A549 (cell line): ENCODE measurements at regions not wholly inside any gene's neighbourhood (a gene's known extent, or its start where the extent isn't known, plus 50 kb on each side); places are given as distances from the start of the nearest gene placed in this dataset.

Experiments used
- ATAC-seq, 2 experiments: fragments of 200-7000 bp in 1 of 2; fragments of >200 bp in 1 of 2; cut with Nextera tagmentation in 1 of 2; cut with Tn5 transposase in 1 of 2; 3 replicates each; pipeline versions ENCODE4 v1.8.0 to v1.9.1; 2018 to 2020; ENCODE audit warnings: mild to moderate bottlenecking in 1 of 2, moderate library complexity in 1 of 2
- CTCF ChIA-PET: fragments of 300-600 bp; sonication (Branson Sonifier 250); formaldehyde crosslinking; extraction: SDS; loops from one replicate; lab custom pipeline; 2021; ENCODE audit warnings: antibody characterized with exemption, inconsistent platforms; lab: Yijun Ruan, JAX
- POLR2A ChIA-PET: fragments of 350-600 bp; formaldehyde crosslinking; extraction: SDS; loops from one replicate; lab custom pipeline; 2021; ENCODE audit warnings: antibody characterized with exemption, inconsistent platforms; lab: Yijun Ruan, JAX
- DNase-seq, 2 experiments: peaks; one replicate each; pipeline versions ENCODE4 v3.0.0 to v3.0.0-alpha.2; 2011 to 2016; ENCODE audit warnings: low read depth in 1 of 2, low spot score in 1 of 2
- FAIRE-seq: peaks from 2 replicates; lab custom pipeline; 2011; peaks lifted over from hg19 to GRCh38; lab: Jason Lieb, UNC
- H3K27ac ChIP-seq, 2 experiments: fragments of >200 bp; sonication (Bioruptor Twin); formaldehyde crosslinking; 3 replicates each; pipeline ENCODE4 v1.5.1; 2016 to 2017
- H3K4me1 ChIP-seq: fragments of >200 bp; sonication (Bioruptor Twin); formaldehyde crosslinking; 3 replicates; pipeline ENCODE4 v1.6.1; 2016
- H3K4me2 ChIP-seq: fragments of >200 bp; sonication (Bioruptor Twin); formaldehyde crosslinking; 3 replicates; pipeline ENCODE4 v1.6.1; 2016
- H3K4me3 ChIP-seq: fragments of >200 bp; sonication (Bioruptor Twin); formaldehyde crosslinking; 3 replicates; pipeline ENCODE4 v1.5.1; 2016
- H3K9me3 ChIP-seq: fragments of >200 bp; sonication (Bioruptor Twin); formaldehyde crosslinking; 3 replicates; pipeline ENCODE4 v1.6.1; 2016
- CBX8 ChIP-seq: fragments of 200-600 bp; sonication (generic); IDR thresholded peaks from 2 replicates; pipeline ENCODE4 v1.6.1; 2016
- EHF ChIP-seq: fragments of 250-450 bp; sonication (Bioruptor Pico); IDR thresholded peaks from 2 replicates; pipeline ENCODE4 v1.5.0; 2020; ENCODE audit warnings: mild to moderate bottlenecking
- EP300 ChIP-seq, 2 experiments: fragments of >200 bp; sonication (Bioruptor Twin); formaldehyde crosslinking; IDR thresholded peaks; 2 replicates in 1 of 2; 3 replicates in 1 of 2; pipeline ENCODE4 v1.6.1; 2016 to 2017
- ESRRA ChIP-seq: fragments of 150-350 bp; IDR thresholded peaks from 2 replicates; pipeline ENCODE4 v1.6.1; 2014; ENCODE audit warnings: mild to moderate bottlenecking, low read length, borderline replicate concordance
- FOSB ChIP-seq: fragments of 250-450 bp; sonication (Bioruptor Pico); IDR thresholded peaks from 2 replicates; pipeline ENCODE4 v1.5.0; 2020; ENCODE audit warnings: mild to moderate bottlenecking, moderate library complexity
- FOSL2 ChIP-seq, 2 experiments: fragments of 450-650 bp in 1 of 2; fragments of >200 bp in 1 of 2; sonication (Bioruptor Twin) in 1 of 2; formaldehyde crosslinking; IDR thresholded peaks; 2 replicates each; pipeline versions ENCODE4 v1.5.0 to v1.6.1; 2016 to 2020; ENCODE audit warnings: mild to moderate bottlenecking in 1 of 2, moderate library complexity in 1 of 2
- GATA3 ChIP-seq: IDR thresholded peaks from 2 replicates; pipeline ENCODE4 v1.6.1; 2012; ENCODE audit warnings: borderline replicate concordance
- HEYL ChIP-seq: fragments of 250-450 bp; sonication (Bioruptor Pico); IDR thresholded peaks from 2 replicates; pipeline ENCODE4 v1.8.0; 2021; ENCODE audit warnings: mild to moderate bottlenecking, moderate library complexity
- HOXA7 ChIP-seq: fragments of 250-450 bp; sonication (Bioruptor Pico); IDR thresholded peaks from 2 replicates; pipeline ENCODE4 v1.5.0; 2020; ENCODE audit warnings: mild to moderate bottlenecking, moderate library complexity
- HOXB13 ChIP-seq: fragments of 250-450 bp; sonication (Bioruptor Pico); IDR thresholded peaks from 2 replicates; pipeline ENCODE4 v1.5.0; 2020; ENCODE audit warnings: low read depth, mild to moderate bottlenecking, moderate library complexity
- JUNB ChIP-seq: fragments of >200 bp; sonication (Bioruptor Twin); formaldehyde crosslinking; IDR thresholded peaks from 2 replicates; pipeline ENCODE4 v1.6.1; 2016
- KDM5A ChIP-seq: fragments of 200-600 bp; sonication (generic); IDR thresholded peaks from 2 replicates; pipeline ENCODE4 v1.6.1; 2016; ENCODE audit warnings: antibody characterized with exemption, mild to moderate bottlenecking
- MAFK ChIP-seq: fragments of 450-650 bp; IDR thresholded peaks from 2 replicates; pipeline ENCODE4 v1.6.1; 2014; ENCODE audit not compliant: partially characterized antibody
- MYC ChIP-seq: IDR thresholded peaks from 2 replicates; pipeline ENCODE4 v1.6.1; 2012; ENCODE audit warnings: mild to moderate bottlenecking, inconsistent platforms, low read length, improper control_type of control experiment, borderline replicate concordance
- NFE2L2 ChIP-seq: fragments of 150-350 bp; conservative IDR thresholded peaks from 2 replicates; pipeline ENCODE4 v1.6.1; 2014; ENCODE audit warnings: low read length
- PHF8 ChIP-seq: fragments of 200-600 bp; sonication (generic); IDR thresholded peaks from 2 replicates; pipeline ENCODE4 v1.6.1; 2016; ENCODE audit warnings: low read depth, mild to moderate bottlenecking, antibody characterized with exemption, moderate library complexity, borderline replicate concordance
- POLR2A ChIP-seq: IDR thresholded peaks from 2 replicates; pipeline ENCODE4 v1.6.1; 2012; ENCODE audit warnings: mild to moderate bottlenecking, low read length
- POLR2AphosphoS2 ChIP-seq: conservative IDR thresholded peaks from 2 replicates; pipeline ENCODE4 v1.6.1; 2012; ENCODE audit warnings: low read length, improper control_type of control experiment, inconsistent platforms
- RCOR1 ChIP-seq: fragments of 150-350 bp; IDR thresholded peaks from 2 replicates; pipeline ENCODE4 v1.6.1; 2014; ENCODE audit warnings: antibody characterized with exemption, low read length, low read depth
- RNF2 ChIP-seq: fragments of 200-600 bp; sonication (generic); IDR thresholded peaks from 2 replicates; pipeline ENCODE4 v1.6.1; 2016; ENCODE audit warnings: low read depth, mild to moderate bottlenecking, antibody characterized with exemption, moderate library complexity, borderline replicate concordance
- SREBF2 ChIP-seq: fragments of 450-650 bp; IDR thresholded peaks from 2 replicates; pipeline ENCODE4 v1.6.1; 2014; ENCODE audit warnings: mild to moderate bottlenecking, moderate library complexity
- TP53 ChIP-seq: fragments of 250-450 bp; sonication (Bioruptor Pico); IDR thresholded peaks from 2 replicates; pipeline ENCODE4 v1.5.0; 2021; ENCODE audit warnings: mild to moderate bottlenecking, moderate library complexity
- ZC3H11A ChIP-seq: fragments of 450-650 bp; IDR thresholded peaks from 2 replicates; pipeline ENCODE4 v1.6.1; 2014; ENCODE audit warnings: antibody characterized with exemption, mild to moderate bottlenecking
- ZFP36 ChIP-seq: fragments of 450-650 bp; IDR thresholded peaks from 2 replicates; pipeline ENCODE4 v1.6.1; 2014; ENCODE audit warnings: borderline replicate concordance; ENCODE audit not compliant: partially characterized antibody
- ZSCAN20 ChIP-seq: fragments of 250-450 bp; sonication (Bioruptor Pico); IDR thresholded peaks from 2 replicates; pipeline ENCODE4 v1.8.0; 2022; ENCODE audit warnings: mild to moderate bottlenecking, moderate library complexity
- WGBS: methylation state at CpG from one replicate; pipeline ENCODE4 v1.1.6; 2017; ENCODE audit errors: missing lambda C conversion rate; 5-methylcytosine and 5-hydroxymethylcytosine counted together
- TF ChIP-seq, protein P1 (sequence below): IDR thresholded peaks from 2 replicates; pipeline ENCODE4 v1.6.1; 2012
- TF ChIP-seq, protein P2 (sequence below): fragments of >200 bp; sonication (Bioruptor Twin); formaldehyde crosslinking; IDR thresholded peaks from 3 replicates; pipeline ENCODE4 v1.5.1; 2016
- TF ChIP-seq, protein P3 (sequence below): fragments of 200-600 bp; sonication (generic); IDR thresholded peaks from 2 replicates; pipeline ENCODE4 v1.6.1; 2016; ENCODE audit warnings: antibody characterized with exemption, mild to moderate bottlenecking, moderate library complexity

DNA sequence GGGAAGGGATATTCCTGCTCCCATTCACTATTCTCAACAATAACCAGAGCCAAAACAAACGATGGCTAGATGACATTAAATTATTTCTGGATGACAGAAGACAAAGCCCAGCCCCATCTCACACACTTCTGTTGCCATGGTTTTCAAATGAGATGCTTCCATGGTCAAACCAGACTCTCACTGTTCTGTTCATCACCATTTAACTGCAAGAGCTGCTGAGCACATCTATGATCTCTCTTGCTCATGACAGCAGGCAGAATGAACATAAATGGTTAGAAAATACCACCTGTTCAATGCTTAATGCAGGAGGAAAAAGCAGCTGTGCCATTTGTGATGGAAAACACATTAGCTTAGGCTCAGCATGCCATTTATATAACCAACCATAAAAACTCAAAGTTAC is 758.6 kb upstream of the ZWINT start:
- Histone ChIP-seq H3K9me3 (no peaks in the 10 kb centered on the region), H3K4me3 (no peak overlapping the region), H3K4me1 (no peaks in the 10 kb centered on the region), H3K4me2 (no peak overlapping the region), H3K27ac (no peak overlapping the region)
- POLR2A ChIA-PET = no interaction called here
- no peak for ATAC-seq
- CTCF ChIA-PET = no interaction called here
- DNase-seq = no peak
- TF ChIP-seq MYC (no peak), GATA3 (no peak), TP53 (CRISPR knock-in tag) (no peak), JUNB (no peak), HEYL (CRISPR knock-in tag) (no peak), MAFK (no peak), EP300 (IDR thresholded peaks at IDR 0.05) (no peak), KDM5A (no peak), POLR2A (no peak), HOXB13 (CRISPR knock-in tag) (no peak), FOSL2 (IDR thresholded peaks at IDR 0.05) (no peak), FOSL2 (CRISPR knock-in tag; IDR thresholded peaks at IDR 0.05) (no peak), NFE2L2 (no peak), EHF (CRISPR knock-in tag) (no peak)
- TF ChIP-seq, protein P1, sequence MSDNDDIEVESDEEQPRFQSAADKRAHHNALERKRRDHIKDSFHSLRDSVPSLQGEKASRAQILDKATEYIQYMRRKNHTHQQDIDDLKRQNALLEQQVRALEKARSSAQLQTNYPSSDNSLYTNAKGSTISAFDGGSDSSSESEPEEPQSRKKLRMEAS = no peak
- TF ChIP-seq, protein P2, sequence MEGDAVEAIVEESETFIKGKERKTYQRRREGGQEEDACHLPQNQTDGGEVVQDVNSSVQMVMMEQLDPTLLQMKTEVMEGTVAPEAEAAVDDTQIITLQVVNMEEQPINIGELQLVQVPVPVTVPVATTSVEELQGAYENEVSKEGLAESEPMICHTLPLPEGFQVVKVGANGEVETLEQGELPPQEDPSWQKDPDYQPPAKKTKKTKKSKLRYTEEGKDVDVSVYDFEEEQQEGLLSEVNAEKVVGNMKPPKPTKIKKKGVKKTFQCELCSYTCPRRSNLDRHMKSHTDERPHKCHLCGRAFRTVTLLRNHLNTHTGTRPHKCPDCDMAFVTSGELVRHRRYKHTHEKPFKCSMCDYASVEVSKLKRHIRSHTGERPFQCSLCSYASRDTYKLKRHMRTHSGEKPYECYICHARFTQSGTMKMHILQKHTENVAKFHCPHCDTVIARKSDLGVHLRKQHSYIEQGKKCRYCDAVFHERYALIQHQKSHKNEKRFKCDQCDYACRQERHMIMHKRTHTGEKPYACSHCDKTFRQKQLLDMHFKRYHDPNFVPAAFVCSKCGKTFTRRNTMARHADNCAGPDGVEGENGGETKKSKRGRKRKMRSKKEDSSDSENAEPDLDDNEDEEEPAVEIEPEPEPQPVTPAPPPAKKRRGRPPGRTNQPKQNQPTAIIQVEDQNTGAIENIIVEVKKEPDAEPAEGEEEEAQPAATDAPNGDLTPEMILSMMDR = no peak
- WGBS = 8% methylated on average over 1 of the region's 1 CpG
- FAIRE-seq = no peak

DNA sequence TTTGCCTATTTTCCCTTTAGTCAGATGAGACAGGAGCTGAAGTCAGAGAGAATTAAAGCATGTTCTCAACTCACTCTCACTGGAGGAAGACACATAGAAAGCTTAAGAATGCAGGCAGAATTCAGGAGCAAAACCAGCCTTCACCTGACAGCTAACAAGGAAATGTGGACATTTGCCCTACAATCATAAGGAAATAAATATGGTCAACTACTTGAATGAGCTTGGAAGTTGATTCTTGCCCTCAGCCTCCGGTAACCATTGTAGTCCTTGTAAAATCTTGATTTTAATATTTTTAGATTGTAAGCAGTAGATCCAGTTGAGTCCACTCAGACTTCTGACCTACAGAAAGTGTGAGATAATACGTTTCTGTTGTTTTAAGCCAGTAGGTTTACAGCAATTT is 752.5 kb upstream of the ZWINT start:
- FAIRE-seq = no peak
- CTCF ChIA-PET = no interaction called here
- Histone ChIP-seq H3K4me3 (no peak overlapping the region), H3K9me3 (no peaks in the 10 kb centered on the region), H3K27ac (no peak overlapping the region), H3K4me1 (no peaks in the 10 kb centered on the region), H3K4me2 (no peak overlapping the region)
- TF ChIP-seq MAFK = no peak
- no peak for TF ChIP-seq ZSCAN20 (CRISPR knock-in tag)
- no peak for TF ChIP-seq KDM5A
- TF ChIP-seq POLR2A = no peak
- TF ChIP-seq MYC = no peak
- no peak for TF ChIP-seq RNF2
- no peak for ATAC-seq
- no peak for DNase-seq
- WGBS = 2% methylated on average over 2 of the region's 2 CpGs
- POLR2A ChIA-PET = no interaction called here

DNA sequence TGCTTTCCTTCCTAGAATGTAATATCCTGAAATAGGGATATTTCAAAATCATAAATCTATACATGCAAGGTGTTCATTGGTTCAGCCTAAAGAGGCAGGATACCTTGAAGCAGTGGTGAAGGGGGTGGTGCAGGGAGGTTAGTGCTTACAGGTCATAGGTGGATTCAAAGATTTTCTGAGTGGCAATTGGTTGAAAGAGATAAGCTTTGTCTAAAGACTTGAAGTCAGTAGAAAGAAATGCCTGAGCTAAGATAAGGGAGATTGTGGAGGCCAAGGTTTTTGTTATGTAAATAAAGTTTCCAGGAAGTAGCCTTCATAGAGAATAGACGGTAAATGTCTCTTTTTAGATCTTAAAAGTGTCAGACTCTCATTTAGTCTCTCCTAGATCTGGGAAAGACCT is 741.2 kb upstream of the ZWINT start:
- ChIA-PET POLR2A (no interaction called here), CTCF (no interaction called here)
- FAIRE-seq (no peak), DNase-seq (no peak), ATAC-seq (no peak)
- Histone ChIP-seq H3K4me2 (no peak overlapping the region), H3K4me1 (no peaks in the 10 kb centered on the region), H3K9me3 (no peaks in the 10 kb centered on the region), H3K27ac (no peak overlapping the region), H3K4me3 (no peak overlapping the region)
- WGBS = 0% methylated on average over 1 of the region's 1 CpG
- no peak for TF ChIP-seq MYC
- TF ChIP-seq FOSB (CRISPR knock-in tag) = no peak
- no peak for TF ChIP-seq HOXA7
- TF ChIP-seq, protein P3, sequence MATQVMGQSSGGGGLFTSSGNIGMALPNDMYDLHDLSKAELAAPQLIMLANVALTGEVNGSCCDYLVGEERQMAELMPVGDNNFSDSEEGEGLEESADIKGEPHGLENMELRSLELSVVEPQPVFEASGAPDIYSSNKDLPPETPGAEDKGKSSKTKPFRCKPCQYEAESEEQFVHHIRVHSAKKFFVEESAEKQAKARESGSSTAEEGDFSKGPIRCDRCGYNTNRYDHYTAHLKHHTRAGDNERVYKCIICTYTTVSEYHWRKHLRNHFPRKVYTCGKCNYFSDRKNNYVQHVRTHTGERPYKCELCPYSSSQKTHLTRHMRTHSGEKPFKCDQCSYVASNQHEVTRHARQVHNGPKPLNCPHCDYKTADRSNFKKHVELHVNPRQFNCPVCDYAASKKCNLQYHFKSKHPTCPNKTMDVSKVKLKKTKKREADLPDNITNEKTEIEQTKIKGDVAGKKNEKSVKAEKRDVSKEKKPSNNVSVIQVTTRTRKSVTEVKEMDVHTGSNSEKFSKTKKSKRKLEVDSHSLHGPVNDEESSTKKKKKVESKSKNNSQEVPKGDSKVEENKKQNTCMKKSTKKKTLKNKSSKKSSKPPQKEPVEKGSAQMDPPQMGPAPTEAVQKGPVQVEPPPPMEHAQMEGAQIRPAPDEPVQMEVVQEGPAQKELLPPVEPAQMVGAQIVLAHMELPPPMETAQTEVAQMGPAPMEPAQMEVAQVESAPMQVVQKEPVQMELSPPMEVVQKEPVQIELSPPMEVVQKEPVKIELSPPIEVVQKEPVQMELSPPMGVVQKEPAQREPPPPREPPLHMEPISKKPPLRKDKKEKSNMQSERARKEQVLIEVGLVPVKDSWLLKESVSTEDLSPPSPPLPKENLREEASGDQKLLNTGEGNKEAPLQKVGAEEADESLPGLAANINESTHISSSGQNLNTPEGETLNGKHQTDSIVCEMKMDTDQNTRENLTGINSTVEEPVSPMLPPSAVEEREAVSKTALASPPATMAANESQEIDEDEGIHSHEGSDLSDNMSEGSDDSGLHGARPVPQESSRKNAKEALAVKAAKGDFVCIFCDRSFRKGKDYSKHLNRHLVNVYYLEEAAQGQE = no peak
- no peak for TF ChIP-seq RCOR1
- no peak for TF ChIP-seq SREBF2
- TF ChIP-seq POLR2A = no peak
- no peak for TF ChIP-seq ZC3H11A
- no peak for TF ChIP-seq CBX8
- no peak for TF ChIP-seq ESRRA
- TF ChIP-seq ZFP36 = no peak
- no peak for TF ChIP-seq PHF8
- TF ChIP-seq POLR2AphosphoS2 = no peak
